Lower leg skin (tissue), 3 donors: ENCODE measurements at regions not wholly inside any gene's neighbourhood (a gene's known extent, or its start where the extent isn't known, plus 50 kb on each side); places are given as distances from the start of the nearest gene placed in this dataset.

ENCODE experiments used
- POLR2A ChIP-seq, 2 donors: fragments of 450-650 bp; IDR thresholded peaks; one replicate each; pipeline ENCODE4 v1.6.1; 2016 to 2017; ENCODE audit warnings: antibody characterized with exemption in 2 of 2, mild to moderate bottlenecking in 1 of 2, moderate library complexity in 1 of 2
- TF ChIP-seq, protein P1 (sequence below), 3 donors: fragments of 450-650 bp; IDR thresholded peaks; one replicate each; pipeline ENCODE4 v1.5.1; 2016; ENCODE audit warnings: antibody characterized with exemption in 3 of 3, mild to moderate bottlenecking in 3 of 3, moderate library complexity in 2 of 3

DNA sequence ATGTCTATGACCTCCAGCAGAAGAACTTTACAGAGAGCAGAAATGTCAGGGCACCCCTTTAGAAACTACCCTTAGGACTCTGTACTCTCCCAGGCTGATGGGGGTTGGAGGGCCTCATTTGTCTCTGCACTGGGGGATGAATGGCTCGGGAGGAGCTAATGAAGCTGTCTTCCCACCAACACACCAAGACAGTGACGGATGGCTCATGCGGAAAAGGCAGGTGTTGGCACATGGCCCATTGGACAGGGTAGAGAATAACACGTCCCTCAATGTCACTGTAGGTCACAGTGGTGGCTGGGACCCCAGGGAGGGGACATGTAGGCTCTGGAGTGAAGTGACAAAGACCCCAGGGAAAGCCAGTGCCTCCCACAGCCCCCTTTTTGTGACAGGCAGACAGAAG, 64.0 kb upstream of the PCBD1 start:
- TF ChIP-seq, protein P1, sequence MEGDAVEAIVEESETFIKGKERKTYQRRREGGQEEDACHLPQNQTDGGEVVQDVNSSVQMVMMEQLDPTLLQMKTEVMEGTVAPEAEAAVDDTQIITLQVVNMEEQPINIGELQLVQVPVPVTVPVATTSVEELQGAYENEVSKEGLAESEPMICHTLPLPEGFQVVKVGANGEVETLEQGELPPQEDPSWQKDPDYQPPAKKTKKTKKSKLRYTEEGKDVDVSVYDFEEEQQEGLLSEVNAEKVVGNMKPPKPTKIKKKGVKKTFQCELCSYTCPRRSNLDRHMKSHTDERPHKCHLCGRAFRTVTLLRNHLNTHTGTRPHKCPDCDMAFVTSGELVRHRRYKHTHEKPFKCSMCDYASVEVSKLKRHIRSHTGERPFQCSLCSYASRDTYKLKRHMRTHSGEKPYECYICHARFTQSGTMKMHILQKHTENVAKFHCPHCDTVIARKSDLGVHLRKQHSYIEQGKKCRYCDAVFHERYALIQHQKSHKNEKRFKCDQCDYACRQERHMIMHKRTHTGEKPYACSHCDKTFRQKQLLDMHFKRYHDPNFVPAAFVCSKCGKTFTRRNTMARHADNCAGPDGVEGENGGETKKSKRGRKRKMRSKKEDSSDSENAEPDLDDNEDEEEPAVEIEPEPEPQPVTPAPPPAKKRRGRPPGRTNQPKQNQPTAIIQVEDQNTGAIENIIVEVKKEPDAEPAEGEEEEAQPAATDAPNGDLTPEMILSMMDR (IDR thresholded peaks at IDR 0.05) = no peak
- TF ChIP-seq POLR2A (IDR thresholded peaks at IDR 0.05) = no peak
